ENCODE measurements at regions not wholly inside any gene's neighbourhood (a gene's known extent, or its start where the extent isn't known, plus 50 kb on each side); places are given as distances from the start of the nearest gene placed in this dataset.
"Not testable (repeated sequence)": the region's sequence is repeated elsewhere in the genome, so short reads cannot be mapped to it uniquely, and the experiment has no call there.

- no peak overlapping the region for H3K27ac ChIP-seq (ENCODE audit: low read length)
- peaks cover 0 to under 1% of the 10 kb centered on the region in 2 donors for H3K9me3 ChIP-seq (ENCODE audit: control insufficient read depth in 1 of 2, low read length in 2 of 2)
- no peaks in the 10 kb centered on the region for H3K4me1 ChIP-seq (ENCODE audit: control insufficient read depth in 1 of 2, insufficient read depth in 2 of 2, low read length in 2 of 2)
- H3K4me3 ChIP-seq (ENCODE audit: low read depth in 1 of 2, low read length in 2 of 2) = no peak overlapping the region
- H3K27me3 ChIP-seq (ENCODE audit: low read depth, low read length) = no peaks in the 10 kb centered on the region
- H3K36me3 ChIP-seq (ENCODE audit: control insufficient read depth in 1 of 2, insufficient read depth in 2 of 2, low read length in 2 of 2) = no peaks in the 10 kb centered on the region
Measured at GRCh38 chr6:80618953-80619352, 512.5 kb downstream of the BCKDHB start.

GRCh38 chr6:80610846-80611245, 504.4 kb downstream of the BCKDHB start:
- H3K27ac ChIP-seq (ENCODE audit: low read length) = no peak overlapping the region
- no peaks in the 10 kb centered on the region for H3K9me3 ChIP-seq (ENCODE audit: control insufficient read depth in 1 of 2, low read length in 2 of 2)
- H3K36me3 ChIP-seq (ENCODE audit: control insufficient read depth in 1 of 2, insufficient read depth in 2 of 2, low read length in 2 of 2) = no peaks in the 10 kb centered on the region
- H3K27me3 ChIP-seq (ENCODE audit: low read depth, low read length) = no peaks in the 10 kb centered on the region
- H3K4me3 ChIP-seq (ENCODE audit: low read depth in 1 of 2, low read length in 2 of 2) = no peak overlapping the region
- H3K4me1 ChIP-seq (ENCODE audit: control insufficient read depth in 1 of 2, insufficient read depth in 2 of 2, low read length in 2 of 2) = no peaks in the 10 kb centered on the region

GRCh38 chr6:80608881-80609280, 502.4 kb downstream of the BCKDHB start:
- no peaks in the 10 kb centered on the region for H3K4me1 ChIP-seq (ENCODE audit: control insufficient read depth in 1 of 2, insufficient read depth in 2 of 2, low read length in 2 of 2)
- no peaks in the 10 kb centered on the region for H3K9me3 ChIP-seq (ENCODE audit: control insufficient read depth in 1 of 2, low read length in 2 of 2)
- no peaks in the 10 kb centered on the region for H3K36me3 ChIP-seq (ENCODE audit: control insufficient read depth in 1 of 2, insufficient read depth in 2 of 2, low read length in 2 of 2)
- H3K4me3 ChIP-seq (ENCODE audit: low read depth in 1 of 2, low read length in 2 of 2) = no peak overlapping the region
- no peaks in the 10 kb centered on the region for H3K27me3 ChIP-seq (ENCODE audit: low read depth, low read length)
- H3K27ac ChIP-seq (ENCODE audit: low read length) = no peak overlapping the region

- H3K27me3 ChIP-seq (ENCODE audit: low read depth, low read length) = no peaks in the 10 kb centered on the region
- no peaks in the 10 kb centered on the region for H3K4me1 ChIP-seq (ENCODE audit: control insufficient read depth in 1 of 2, insufficient read depth in 2 of 2, low read length in 2 of 2)
- H3K4me3 ChIP-seq (ENCODE audit: low read depth in 1 of 2, low read length in 2 of 2) = no peak overlapping the region
- peak overlapping the region; percentile 3 for H3K27ac ChIP-seq (ENCODE audit: low read length)
- H3K9me3 ChIP-seq (ENCODE audit: control insufficient read depth in 1 of 2, low read length in 2 of 2) = no peaks in the 10 kb centered on the region
- H3K36me3 ChIP-seq (ENCODE audit: control insufficient read depth in 1 of 2, insufficient read depth in 2 of 2, low read length in 2 of 2) = no peaks in the 10 kb centered on the region
Measured at GRCh38 chr6:80607811-80608391, 501.4 kb downstream of the BCKDHB start.

- H3K4me1 ChIP-seq (ENCODE audit: control insufficient read depth in 1 of 2, insufficient read depth in 2 of 2, low read length in 2 of 2) = no peaks in the 10 kb centered on the region
- H3K27me3 ChIP-seq (ENCODE audit: low read depth, low read length) = no peaks in the 10 kb centered on the region
- no peaks in the 10 kb centered on the region for H3K9me3 ChIP-seq (ENCODE audit: control insufficient read depth in 1 of 2, low read length in 2 of 2)
- no peak overlapping the region for H3K4me3 ChIP-seq (ENCODE audit: low read depth in 1 of 2, low read length in 2 of 2)
- H3K27ac ChIP-seq (ENCODE audit: low read length) = no peak overlapping the region
- H3K36me3 ChIP-seq (ENCODE audit: control insufficient read depth in 1 of 2, insufficient read depth in 2 of 2, low read length in 2 of 2) = no peaks in the 10 kb centered on the region
Measured at GRCh38 chr6:80605165-80605989, 498.9 kb downstream of the BCKDHB start.

GRCh38 chr6:80603679-80604078, 497.2 kb downstream of the BCKDHB start:
- Histone ChIP-seq H3K9me3 (ENCODE audit: control insufficient read depth in 1 of 2, low read length in 2 of 2) (no peaks in the 10 kb centered on the region), H3K4me1 (ENCODE audit: control insufficient read depth in 1 of 2, insufficient read depth in 2 of 2, low read length in 2 of 2) (no peaks in the 10 kb centered on the region), H3K36me3 (ENCODE audit: control insufficient read depth in 1 of 2, insufficient read depth in 2 of 2, low read length in 2 of 2) (no peaks in the 10 kb centered on the region), H3K4me3 (ENCODE audit: low read depth in 1 of 2, low read length in 2 of 2) (no peak overlapping the region), H3K27me3 (ENCODE audit: low read depth, low read length) (no peaks in the 10 kb centered on the region), H3K27ac (ENCODE audit: low read length) (no peak overlapping the region)

- Histone ChIP-seq H3K4me1 (ENCODE audit: control insufficient read depth in 1 of 2, insufficient read depth in 2 of 2, low read length in 2 of 2) (no peaks in the 10 kb centered on the region), H3K27ac (ENCODE audit: low read length) (no peak overlapping the region), H3K36me3 (ENCODE audit: control insufficient read depth in 1 of 2, insufficient read depth in 2 of 2, low read length in 2 of 2) (no peaks in the 10 kb centered on the region), H3K27me3 (ENCODE audit: low read depth, low read length) (no peaks in the 10 kb centered on the region), H3K9me3 (ENCODE audit: control insufficient read depth in 1 of 2, low read length in 2 of 2) (no peaks in the 10 kb centered on the region), H3K4me3 (ENCODE audit: low read depth in 1 of 2, low read length in 2 of 2) (no peak overlapping the region)
Measured at GRCh38 chr6:80594461-80594860, 488.0 kb downstream of the BCKDHB start.

GRCh38 chr6:80592436-80592835, 486.0 kb downstream of the BCKDHB start:
- Histone ChIP-seq H3K9me3 (ENCODE audit: control insufficient read depth in 1 of 2, low read length in 2 of 2) (no peaks in the 10 kb centered on the region), H3K4me1 (ENCODE audit: control insufficient read depth in 1 of 2, insufficient read depth in 2 of 2, low read length in 2 of 2) (no peaks in the 10 kb centered on the region), H3K27me3 (ENCODE audit: low read depth, low read length) (no peaks in the 10 kb centered on the region), H3K27ac (ENCODE audit: low read length) (no peak overlapping the region), H3K4me3 (ENCODE audit: low read depth in 1 of 2, low read length in 2 of 2) (no peak overlapping the region), H3K36me3 (ENCODE audit: control insufficient read depth in 1 of 2, insufficient read depth in 2 of 2, low read length in 2 of 2) (no peaks in the 10 kb centered on the region)

GRCh38 chr6:80586242-80586641, 479.8 kb downstream of the BCKDHB start:
- no peaks in the 10 kb centered on the region for H3K9me3 ChIP-seq (ENCODE audit: control insufficient read depth in 1 of 2, low read length in 2 of 2)
- no peak overlapping the region for H3K27ac ChIP-seq (ENCODE audit: low read length)
- H3K27me3 ChIP-seq (ENCODE audit: low read depth, low read length) = no peaks in the 10 kb centered on the region
- no peaks in the 10 kb centered on the region for H3K36me3 ChIP-seq (ENCODE audit: control insufficient read depth in 1 of 2, insufficient read depth in 2 of 2, low read length in 2 of 2)
- H3K4me1 ChIP-seq (ENCODE audit: control insufficient read depth in 1 of 2, insufficient read depth in 2 of 2, low read length in 2 of 2) = no peaks in the 10 kb centered on the region
- no peak overlapping the region for H3K4me3 ChIP-seq (ENCODE audit: low read depth in 1 of 2, low read length in 2 of 2)

GRCh38 chr6:80579391-80580023, 473.0 kb downstream of the BCKDHB start:
- no peak overlapping the region for H3K4me3 ChIP-seq (ENCODE audit: low read depth in 1 of 2, low read length in 2 of 2)
- H3K9me3 ChIP-seq (ENCODE audit: control insufficient read depth in 1 of 2, low read length in 2 of 2) = no peaks in the 10 kb centered on the region
- no peaks in the 10 kb centered on the region for H3K27me3 ChIP-seq (ENCODE audit: low read depth, low read length)
- H3K4me1 ChIP-seq (ENCODE audit: control insufficient read depth in 1 of 2, insufficient read depth in 2 of 2, low read length in 2 of 2) = no peaks in the 10 kb centered on the region
- no peaks in the 10 kb centered on the region for H3K36me3 ChIP-seq (ENCODE audit: control insufficient read depth in 1 of 2, insufficient read depth in 2 of 2, low read length in 2 of 2)
- no peak overlapping the region for H3K27ac ChIP-seq (ENCODE audit: low read length)

GRCh38 chr6:80573320-80573719, 466.8 kb downstream of the BCKDHB start:
- not testable (repeated sequence) for H3K4me1 ChIP-seq (ENCODE audit: control insufficient read depth in 1 of 2, insufficient read depth in 2 of 2, low read length in 2 of 2); H3K4me3 ChIP-seq (ENCODE audit: low read depth in 1 of 2, low read length in 2 of 2); H3K36me3 ChIP-seq (ENCODE audit: control insufficient read depth in 1 of 2, insufficient read depth in 2 of 2, low read length in 2 of 2); H3K27ac ChIP-seq (ENCODE audit: low read length); H3K27me3 ChIP-seq (ENCODE audit: low read depth, low read length); H3K9me3 ChIP-seq (ENCODE audit: control insufficient read depth in 1 of 2, low read length in 2 of 2)

Measured in muscle layer of duodenum (tissue), 2 donors.